GM21423 (cell line): ENCODE measurements at regions not wholly inside any gene's neighbourhood (a gene's known extent, or its start where the extent isn't known, plus 50 kb on each side); places are given as distances from the start of the nearest gene placed in this dataset.
"Not testable (repeated sequence)": the region's sequence is repeated elsewhere in the genome, so short reads cannot be mapped to it uniquely, and the experiment has no call there.

Experiments
- ATAC-seq: cut with Tn5 transposase; IDR thresholded peaks from one replicate; pipeline ENCODE4 v1.9.1; 2021; ENCODE audit warnings: mild to moderate bottlenecking, moderate library complexity; ENCODE audit not compliant: unreplicated experiment

GRCh38 chrX:23458957-23459356 is 124.3 kb downstream of the PTCHD1 start:
- not testable (repeated sequence) for ATAC-seq

GRCh38 chrX:23465105-23465791 is 130.6 kb downstream of the PTCHD1 start:
- no peak for ATAC-seq

GRCh38 chrX:23465985-23466384 is 131.3 kb downstream of the PTCHD1 start:
- no peak for ATAC-seq

- ATAC-seq: no peak
Observed at GRCh38 chrX:23478056-23478455, 143.4 kb downstream of the PTCHD1 start.

DNA sequence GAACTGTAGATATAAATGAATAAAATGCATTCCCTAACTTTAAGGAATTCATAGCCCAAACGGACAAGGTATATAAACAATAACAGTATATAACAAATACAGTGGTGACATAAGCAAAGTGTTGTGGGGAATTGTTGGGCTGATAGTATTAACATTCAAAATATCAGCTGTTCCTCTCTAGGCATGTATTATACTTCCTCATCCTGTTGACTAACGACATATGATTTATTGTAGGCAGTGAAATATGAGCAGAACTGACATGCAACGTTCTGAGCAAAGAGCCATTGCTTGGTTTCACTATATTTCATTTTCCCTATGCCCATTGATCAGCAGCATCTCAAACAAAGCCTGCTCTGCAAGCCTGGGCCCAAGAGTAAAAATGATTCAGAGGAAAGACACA is 143.9 kb downstream of the PTCHD1 start:
- ATAC-seq: no peak

DNA sequence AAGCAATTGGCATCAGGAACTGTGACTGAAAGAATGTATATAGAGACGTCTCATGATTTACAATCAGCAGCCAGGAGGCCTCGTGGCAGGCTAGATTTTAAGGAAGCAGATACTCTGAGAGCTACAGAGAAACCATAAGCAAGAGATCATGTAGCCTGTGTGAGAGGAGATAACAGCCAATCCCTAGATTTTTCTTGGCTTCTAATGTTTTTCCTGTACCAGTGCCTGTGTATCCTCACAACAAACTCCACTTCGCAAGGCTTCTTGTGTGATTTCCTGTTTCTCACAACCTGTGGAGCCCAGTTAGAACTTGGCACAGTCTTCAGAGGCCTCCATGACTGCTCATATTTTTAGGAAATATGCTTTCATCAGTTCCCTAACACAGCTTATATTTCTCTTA is 147.9 kb downstream of the PTCHD1 start:
- ATAC-seq: no peak

- no peak for ATAC-seq
Observed at GRCh38 chrX:23483396-23483795, 148.7 kb downstream of the PTCHD1 start.

DNA sequence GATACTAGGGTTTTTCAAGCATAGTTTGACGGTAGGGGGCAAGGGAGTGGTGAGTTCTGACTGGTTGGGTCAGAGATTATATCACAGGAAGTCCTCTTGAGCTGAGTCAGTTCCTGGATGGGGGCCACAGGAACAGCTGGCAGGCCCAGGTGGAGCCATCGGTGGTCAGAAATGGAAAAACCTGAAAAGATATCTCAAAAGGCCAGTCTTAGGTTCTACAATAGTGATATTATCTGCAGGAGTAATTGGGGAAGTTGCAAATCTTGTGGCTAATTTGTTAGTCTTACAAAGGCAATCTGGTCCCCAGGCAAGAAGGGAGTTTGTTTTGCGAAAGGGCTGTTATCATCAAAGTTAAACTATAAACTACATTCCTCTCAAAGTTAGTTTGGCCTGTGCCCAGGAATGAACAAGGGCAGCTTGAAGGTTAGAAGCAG is 159.3 kb downstream of the PTCHD1 start:
- peak; percentile 82 for ATAC-seq

GRCh38 chrX:23494741-23495140 is 160.1 kb downstream of the PTCHD1 start:
- ATAC-seq: no peak

GRCh38 chrX:23497919-23498318 is 163.3 kb downstream of the PTCHD1 start:
- ATAC-seq: no peak

GRCh38 chrX:23501974-23502373 is 165.3 kb upstream of the PRDX4 start:
- ATAC-seq: no peak

DNA sequence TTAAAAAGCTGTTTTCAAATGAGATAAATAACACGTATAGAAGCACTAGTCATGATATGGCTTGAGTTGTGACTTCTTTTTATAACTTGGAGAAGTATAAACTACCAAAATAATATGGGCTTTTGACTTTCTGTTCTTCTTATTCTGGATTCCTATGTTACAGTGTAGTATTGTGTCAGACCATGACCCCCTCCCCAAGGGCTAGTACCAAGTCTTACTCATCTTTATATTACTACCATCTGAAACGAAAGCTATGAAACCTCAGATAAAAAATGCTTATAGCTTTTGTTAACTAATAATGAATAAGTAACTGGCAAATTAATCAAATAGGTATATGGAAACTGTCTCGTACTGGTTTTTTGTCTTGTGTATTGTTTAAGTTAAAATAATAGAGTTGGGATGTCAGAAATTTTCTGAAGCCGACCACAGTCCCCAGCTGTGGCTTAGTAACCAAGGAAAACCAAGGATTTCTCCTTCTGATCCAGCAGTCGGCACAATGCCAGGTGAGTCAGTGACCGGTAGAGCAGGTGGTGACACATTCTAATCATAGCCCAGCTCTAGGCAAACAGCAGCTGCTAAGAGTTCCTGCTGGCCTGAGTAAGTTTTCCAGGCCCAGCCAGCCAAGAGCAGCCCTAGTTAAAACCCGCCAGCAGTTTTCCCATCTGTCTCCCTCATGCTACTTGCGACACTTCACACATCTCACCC is 163.3 kb upstream of the PRDX4 start:
- ATAC-seq: no peak

GRCh38 chrX:23504540-23504884 is 162.8 kb upstream of the PRDX4 start:
- no peak for ATAC-seq

GRCh38 chrX:23504895-23505294 is 162.4 kb upstream of the PRDX4 start:
- no peak for ATAC-seq

- no peak for ATAC-seq
Observed at GRCh38 chrX:23505531-23506303, 161.6 kb upstream of the PRDX4 start.

GRCh38 chrX:23509256-23509655 is 158.0 kb upstream of the PRDX4 start:
- ATAC-seq: no peak

GRCh38 chrX:23511793-23512192 is 155.5 kb upstream of the PRDX4 start:
- no peak for ATAC-seq

DNA sequence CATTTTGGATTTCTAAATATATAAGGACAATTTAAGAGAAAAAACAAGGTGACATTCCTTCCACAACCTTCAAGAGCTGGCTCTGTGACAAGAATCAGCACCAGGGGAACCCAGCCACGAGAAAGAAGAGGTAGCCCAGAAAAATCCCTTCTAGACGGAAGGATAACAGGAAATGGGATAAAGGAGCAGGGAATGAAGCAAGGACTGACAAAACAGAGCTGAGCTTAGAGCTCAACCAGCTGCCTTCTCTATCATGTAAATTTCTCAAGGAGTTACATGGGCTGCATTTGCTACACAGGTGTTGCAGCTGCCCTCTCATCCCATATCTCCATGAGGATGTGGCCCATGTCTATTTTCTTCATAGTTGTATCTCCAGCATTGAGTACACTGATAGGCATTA is 154.2 kb upstream of the PRDX4 start:
- no peak for ATAC-seq

- ATAC-seq: no peak
Observed at GRCh38 chrX:23514082-23514481, 153.2 kb upstream of the PRDX4 start.

DNA sequence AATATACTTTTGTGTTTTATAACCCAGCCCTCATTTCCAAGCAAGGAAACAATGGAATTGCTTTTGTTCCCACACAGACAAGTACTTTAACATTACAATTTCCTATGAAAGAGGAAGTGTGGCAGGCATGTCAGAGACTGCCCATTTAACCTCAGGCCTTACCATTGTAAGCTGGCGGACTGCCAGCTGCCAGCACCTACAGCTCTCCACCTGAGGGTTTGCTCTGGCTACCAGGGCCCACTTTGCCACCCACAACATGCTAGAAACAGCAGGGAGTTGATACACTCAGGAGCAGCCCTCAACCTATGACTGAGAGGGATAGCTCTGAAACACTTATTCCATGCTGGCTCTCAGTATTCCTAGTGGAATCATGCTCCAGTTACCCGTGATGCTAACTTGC is 152.3 kb upstream of the PRDX4 start:
- no peak for ATAC-seq

- not testable (repeated sequence) for ATAC-seq
Observed at GRCh38 chrX:23523026-23523657, 144.2 kb upstream of the PRDX4 start.
